GM12878 (cell line): ENCODE measurements at regions not wholly inside any gene's neighbourhood (a gene's known extent, or its start where the extent isn't known, plus 50 kb on each side); places are given as distances from the start of the nearest gene placed in this dataset.

Experiments used
- ATAC-seq: fragments of 200-7000 bp; cut with Tn5 transposase; 3 replicates; pipeline ENCODE4 v1.9.1; 2020; ENCODE audit warnings: mild to moderate bottlenecking, moderate library complexity
- BruUV-seq: library from RNA; stranded (reverse); fragments of 400-500 nt; replicated peaks from 2 replicates; lab custom pipeline; 2021; lab: Mats Ljungman, UMichigan
- CTCF ChIA-PET: fragments of 300-600 bp; sonication (Branson Sonifier 250); formaldehyde crosslinking; extraction: SDS; loops from one replicate; lab custom pipeline; 2021; ENCODE audit warnings: inconsistent platforms; lab: Yijun Ruan, JAX
- POLR2A ChIA-PET: fragments of 350-600 bp; formaldehyde crosslinking; extraction: SDS; loops from one replicate; lab custom pipeline; 2021; ENCODE audit warnings: inconsistent platforms; lab: Charles Lee
- RAD21 ChIA-PET: fragments of 300-600 bp; sonication (Branson Sonifier 250); formaldehyde crosslinking; loops from one replicate; lab custom pipeline; 2023; ENCODE audit warnings: antibody characterized with exemption; ENCODE audit not compliant: unreplicated experiment; lab: Charles Lee
- SMC1A ChIA-PET: fragments of 300-600 bp; sonication (Branson Sonifier 250); formaldehyde crosslinking; loops from one replicate; lab custom pipeline; 2023; ENCODE audit not compliant: unreplicated experiment, uncharacterized antibody; lab: Charles Lee
- DNase-seq: peaks from one replicate; pipeline ENCODE4 v3.0.0-alpha.2; 2011; ENCODE audit warnings: low read depth, low spot score
- FAIRE-seq: peaks from 3 replicates; lab custom pipeline; 2011; peaks lifted over from hg19 to GRCh38; lab: Jason Lieb, UNC
- H2AFZ ChIP-seq: 2 replicates; pipeline ENCODE4 v1.6.0; 2011; ENCODE audit warnings: low read depth, low read length, control low read depth; ENCODE audit not compliant: control insufficient read depth
- H3K27ac ChIP-seq: 2 replicates; pipeline ENCODE4 v1.5.1; 2011; ENCODE audit warnings: control low read depth; ENCODE audit not compliant: control insufficient read depth, insufficient read depth
- H3K27me3 ChIP-seq, 2 experiments: replicated peaks in 1 of 2; 2 replicates each; pipeline versions ENCODE4 v1.6.0 to v1.6.1; 2011; ENCODE audit warnings: low read length in 1 of 2; ENCODE audit not compliant: control insufficient read depth in 2 of 2, insufficient read depth in 2 of 2
- H3K36me3 ChIP-seq, 2 experiments: 2 replicates each; pipeline ENCODE4 v1.5.1; 2011; ENCODE audit warnings: low read length in 1 of 2; ENCODE audit not compliant: control insufficient read depth in 2 of 2, insufficient read depth in 2 of 2
- H3K4me1 ChIP-seq: 2 replicates; pipeline ENCODE4 v1.6.1; 2011; ENCODE audit warnings: mild to moderate bottlenecking, low read length, moderate library complexity, mixed read lengths; ENCODE audit not compliant: control insufficient read depth, insufficient read depth
- H3K4me2 ChIP-seq: 2 replicates; pipeline ENCODE4 v1.6.0; 2011; ENCODE audit warnings: control low read depth; ENCODE audit not compliant: control insufficient read depth, insufficient read depth
- H3K4me3 ChIP-seq: fragments of 200-600 bp; sonication (generic); 2 replicates; pipeline ENCODE4 v1.5.1; 2016
- H3K79me2 ChIP-seq: 2 replicates; pipeline ENCODE4 v1.6.0; 2011; ENCODE audit warnings: low read length; ENCODE audit not compliant: control insufficient read depth, insufficient read depth
- H3K9ac ChIP-seq: 2 replicates; pipeline ENCODE4 v1.8.0; 2011; ENCODE audit warnings: low read length, control low read depth, mixed read lengths; ENCODE audit not compliant: control insufficient read depth, insufficient read depth
- H3K9me3 ChIP-seq: replicated peaks from 3 replicates; pipeline ENCODE4 v1.5.1; 2011; ENCODE audit warnings: mild to moderate bottlenecking, low read length; ENCODE audit not compliant: control insufficient read depth, insufficient read depth
- H4K20me1 ChIP-seq: 2 replicates; pipeline ENCODE4 v1.6.0; 2011; ENCODE audit not compliant: control insufficient read depth, insufficient read depth
- CEBPZ ChIP-seq: fragments of 150-350 bp; IDR thresholded peaks from 2 replicates; pipeline ENCODE4 v1.6.1; 2016; ENCODE audit warnings: low read depth, low read length
- HDAC2 ChIP-seq: fragments of 200-600 bp; sonication (generic); IDR thresholded peaks from 2 replicates; pipeline ENCODE4 v1.6.1; 2017
- IKZF1 ChIP-seq: fragments of 450-650 bp; conservative IDR thresholded peaks from 2 replicates; pipeline ENCODE4 v1.6.1; 2017; ENCODE audit warnings: antibody characterized with exemption, mild to moderate bottlenecking
- IRF4 ChIP-seq: IDR thresholded peaks from 2 replicates; pipeline ENCODE4 v1.6.1; 2011; ENCODE audit warnings: low read depth, low read length
- JUNB ChIP-seq: IDR thresholded peaks from 2 replicates; pipeline ENCODE4 v1.6.1; 2016; ENCODE audit warnings: antibody characterized with exemption, mild to moderate bottlenecking
- POLR2AphosphoS5 ChIP-seq: IDR thresholded peaks from 2 replicates; pipeline ENCODE4 v1.6.1; 2011; ENCODE audit warnings: mild to moderate bottlenecking, low read length, inconsistent platforms
- TAF1 ChIP-seq: IDR thresholded peaks from 2 replicates; pipeline ENCODE4 v1.6.1; 2011; ENCODE audit warnings: mild to moderate bottlenecking, low read depth, low read length, borderline replicate concordance
- TCF7 ChIP-seq: IDR thresholded peaks from 2 replicates; pipeline ENCODE4 v1.6.1; 2014; ENCODE audit warnings: antibody characterized with exemption, borderline replicate concordance
- WGBS: methylation state at CpG from one replicate; pipeline ENCODE4 v1.1.6; 2016; ENCODE audit warnings: low lambda C conversion rate; ENCODE audit not compliant: insufficient replicate concordance, insufficient coverage; ENCODE audit errors: missing lambda C conversion rate; 5-methylcytosine and 5-hydroxymethylcytosine counted together
- in situ Hi-C: fragments of 300-500 bp; cut with MboI; formaldehyde crosslinking; loops from 9 replicates; pipeline ENCODE4 v1.14.3; 2018; ENCODE audit warnings: mixed read lengths
- intact Hi-C: fragments of 100-400 bp; cut with micrococcal nuclease; formaldehyde crosslinking; loops from one replicate; pipeline ENCODE4 v1.14.2; 2022; ENCODE audit not compliant: unreplicated experiment
- TF ChIP-seq, protein P1 (sequence below): fragments of 450-650 bp; IDR thresholded peaks from 2 replicates; pipeline ENCODE4 v1.6.1; 2018; ENCODE audit warnings: borderline replicate concordance, mild to moderate bottlenecking; ENCODE audit not compliant: partially characterized antibody
- TF ChIP-seq, protein P2 (sequence below): IDR thresholded peaks from 2 replicates; pipeline ENCODE4 v1.6.1; 2012; ENCODE audit warnings: improper control_type of control experiment, low read depth, low read length; ENCODE audit not compliant: insufficient replicate concordance

- TF ChIP-seq, protein P1, sequence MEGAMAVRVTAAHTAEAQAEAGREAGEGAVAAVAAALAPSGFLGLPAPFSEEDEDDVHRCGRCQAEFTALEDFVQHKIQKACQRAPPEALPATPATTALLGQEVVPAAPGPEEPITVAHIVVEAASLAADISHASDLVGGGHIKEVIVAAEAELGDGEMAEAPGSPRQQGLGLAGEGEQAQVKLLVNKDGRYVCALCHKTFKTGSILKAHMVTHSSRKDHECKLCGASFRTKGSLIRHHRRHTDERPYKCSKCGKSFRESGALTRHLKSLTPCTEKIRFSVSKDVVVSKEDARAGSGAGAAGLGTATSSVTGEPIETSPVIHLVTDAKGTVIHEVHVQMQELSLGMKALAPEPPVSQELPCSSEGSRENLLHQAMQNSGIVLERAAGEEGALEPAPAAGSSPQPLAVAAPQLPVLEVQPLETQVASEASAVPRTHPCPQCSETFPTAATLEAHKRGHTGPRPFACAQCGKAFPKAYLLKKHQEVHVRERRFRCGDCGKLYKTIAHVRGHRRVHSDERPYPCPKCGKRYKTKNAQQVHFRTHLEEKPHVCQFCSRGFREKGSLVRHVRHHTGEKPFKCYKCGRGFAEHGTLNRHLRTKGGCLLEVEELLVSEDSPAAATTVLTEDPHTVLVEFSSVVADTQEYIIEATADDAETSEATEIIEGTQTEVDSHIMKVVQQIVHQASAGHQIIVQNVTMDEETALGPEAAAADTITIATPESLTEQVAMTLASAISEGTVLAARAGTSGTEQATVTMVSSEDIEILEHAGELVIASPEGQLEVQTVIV = no peak
These were observed 2289.3 kb downstream of the TP53TG3F start (continued) for GRCh38 chr16:35748621-35749252.

DNA sequence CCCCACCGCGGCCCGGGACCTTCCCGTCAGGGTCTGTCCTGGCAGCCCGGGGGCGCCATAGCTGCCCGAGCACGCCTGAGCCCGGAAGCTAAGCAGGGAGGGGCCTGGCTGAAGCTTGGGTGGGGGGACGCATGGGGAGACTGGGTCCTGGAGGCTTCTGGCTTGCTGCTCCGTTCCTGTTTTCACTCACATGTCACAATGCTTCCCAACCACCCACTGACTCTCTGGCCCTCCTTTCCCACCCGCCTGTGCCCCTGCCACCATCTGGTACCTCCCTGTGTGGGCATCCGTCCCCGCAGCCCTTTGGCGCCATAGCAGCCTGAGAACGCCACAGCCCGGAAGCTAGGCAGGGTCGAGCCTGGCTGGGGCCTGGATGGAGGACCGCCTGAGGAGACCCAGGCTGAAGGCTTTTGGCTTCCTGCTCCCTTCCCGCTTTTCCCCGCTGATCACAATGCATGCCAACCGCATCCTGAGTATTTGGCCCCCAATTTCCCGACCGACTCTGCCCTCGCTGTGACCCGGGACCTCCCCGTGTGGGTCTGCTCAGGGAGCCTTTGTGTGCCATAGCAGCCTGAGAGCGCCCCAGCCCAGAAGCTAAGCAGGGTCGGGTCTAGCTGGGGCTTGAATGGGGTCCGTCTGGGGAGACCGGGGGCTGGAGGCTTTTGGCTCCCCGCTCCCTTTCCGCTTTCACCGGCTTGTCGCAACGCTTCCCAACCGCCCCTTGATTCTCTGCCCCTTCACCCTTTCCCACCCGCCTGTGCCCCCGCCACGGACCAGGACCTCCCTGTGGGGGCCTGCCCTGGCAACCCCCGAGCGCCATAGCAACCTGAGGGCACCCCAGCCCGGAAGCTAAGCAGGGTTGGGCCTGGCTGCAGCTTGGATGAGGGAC lies 2290.1 kb downstream of the TP53TG3F start:
- DNase-seq (no peak), ATAC-seq (no peak), FAIRE-seq (no peak)
- ChIA-PET CTCF (no interaction called here), RAD21 (no interaction called here), SMC1A (no interaction called here), POLR2A (no interaction called here)
- BruUV-seq = no TSS peak
- WGBS = 73% methylated on average over 38 of the region's 43 CpGs
- intact Hi-C loops (no loop called here), in situ Hi-C loops (loop anchor here (10.0 kb wide), 1 partner anchor 65 kb away; no protein-coding TSS in a partner anchor)
- Histone ChIP-seq H3K4me2 (no peak overlapping the region), H3K4me1 (no peaks in the 10 kb centered on the region), H3K9ac (no peak overlapping the region), H2AFZ (no peak overlapping the region), H3K27me3 (no peaks in the 10 kb centered on the region), H3K4me3 (no peak overlapping the region), H4K20me1 (no peaks in the 10 kb centered on the region), H3K27ac (no peak overlapping the region), H3K36me3 (no peaks in the 10 kb centered on the region), H3K79me2 (no peaks in the 10 kb centered on the region), H3K9me3 (no peaks in the 10 kb centered on the region; the same call in 2 of the 3 replicates)
- no peak for TF ChIP-seq IRF4
- TF ChIP-seq HDAC2 = no peak
- TF ChIP-seq JUNB = no peak
- TF ChIP-seq IKZF1 = no peak
- TF ChIP-seq, protein P2, sequence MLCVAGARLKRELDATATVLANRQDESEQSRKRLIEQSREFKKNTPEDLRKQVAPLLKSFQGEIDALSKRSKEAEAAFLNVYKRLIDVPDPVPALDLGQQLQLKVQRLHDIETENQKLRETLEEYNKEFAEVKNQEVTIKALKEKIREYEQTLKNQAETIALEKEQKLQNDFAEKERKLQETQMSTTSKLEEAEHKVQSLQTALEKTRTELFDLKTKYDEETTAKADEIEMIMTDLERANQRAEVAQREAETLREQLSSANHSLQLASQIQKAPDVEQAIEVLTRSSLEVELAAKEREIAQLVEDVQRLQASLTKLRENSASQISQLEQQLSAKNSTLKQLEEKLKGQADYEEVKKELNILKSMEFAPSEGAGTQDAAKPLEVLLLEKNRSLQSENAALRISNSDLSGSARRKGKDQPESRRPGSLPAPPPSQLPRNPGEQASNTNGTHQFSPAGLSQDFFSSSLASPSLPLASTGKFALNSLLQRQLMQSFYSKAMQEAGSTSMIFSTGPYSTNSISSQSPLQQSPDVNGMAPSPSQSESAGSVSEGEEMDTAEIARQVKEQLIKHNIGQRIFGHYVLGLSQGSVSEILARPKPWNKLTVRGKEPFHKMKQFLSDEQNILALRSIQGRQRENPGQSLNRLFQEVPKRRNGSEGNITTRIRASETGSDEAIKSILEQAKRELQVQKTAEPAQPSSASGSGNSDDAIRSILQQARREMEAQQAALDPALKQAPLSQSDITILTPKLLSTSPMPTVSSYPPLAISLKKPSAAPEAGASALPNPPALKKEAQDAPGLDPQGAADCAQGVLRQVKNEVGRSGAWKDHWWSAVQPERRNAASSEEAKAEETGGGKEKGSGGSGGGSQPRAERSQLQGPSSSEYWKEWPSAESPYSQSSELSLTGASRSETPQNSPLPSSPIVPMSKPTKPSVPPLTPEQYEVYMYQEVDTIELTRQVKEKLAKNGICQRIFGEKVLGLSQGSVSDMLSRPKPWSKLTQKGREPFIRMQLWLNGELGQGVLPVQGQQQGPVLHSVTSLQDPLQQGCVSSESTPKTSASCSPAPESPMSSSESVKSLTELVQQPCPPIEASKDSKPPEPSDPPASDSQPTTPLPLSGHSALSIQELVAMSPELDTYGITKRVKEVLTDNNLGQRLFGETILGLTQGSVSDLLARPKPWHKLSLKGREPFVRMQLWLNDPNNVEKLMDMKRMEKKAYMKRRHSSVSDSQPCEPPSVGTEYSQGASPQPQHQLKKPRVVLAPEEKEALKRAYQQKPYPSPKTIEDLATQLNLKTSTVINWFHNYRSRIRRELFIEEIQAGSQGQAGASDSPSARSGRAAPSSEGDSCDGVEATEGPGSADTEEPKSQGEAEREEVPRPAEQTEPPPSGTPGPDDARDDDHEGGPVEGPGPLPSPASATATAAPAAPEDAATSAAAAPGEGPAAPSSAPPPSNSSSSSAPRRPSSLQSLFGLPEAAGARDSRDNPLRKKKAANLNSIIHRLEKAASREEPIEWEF = no peak
- no peak for TF ChIP-seq TCF7
- no peak for TF ChIP-seq POLR2AphosphoS5
- TF ChIP-seq CEBPZ = no peak
- no peak for TF ChIP-seq TAF1
